Posterior cingulate gyrus (tissue), 11 donors: ENCODE measurements at regions not wholly inside any gene's neighbourhood (a gene's known extent, or its start where the extent isn't known, plus 50 kb on each side); places are given as distances from the start of the nearest gene placed in this dataset.
"Not testable (repeated sequence)": the region's sequence is repeated elsewhere in the genome, so short reads cannot be mapped to it uniquely, and the experiment has no call there.

ENCODE experiments used
- DNase-seq, 10 donors: peaks; one replicate each; pipeline versions ENCODE4 v3.0.0 to v3.0.0-alpha.2; 2020 to 2021; ENCODE audit warnings: mixed read lengths in 3 of 10
- intact Hi-C: fragments of 100-400 bp; cut with DNase I; formaldehyde crosslinking; loops from one replicate; pipeline ENCODE4 v1.15.1; 2023

DNA sequence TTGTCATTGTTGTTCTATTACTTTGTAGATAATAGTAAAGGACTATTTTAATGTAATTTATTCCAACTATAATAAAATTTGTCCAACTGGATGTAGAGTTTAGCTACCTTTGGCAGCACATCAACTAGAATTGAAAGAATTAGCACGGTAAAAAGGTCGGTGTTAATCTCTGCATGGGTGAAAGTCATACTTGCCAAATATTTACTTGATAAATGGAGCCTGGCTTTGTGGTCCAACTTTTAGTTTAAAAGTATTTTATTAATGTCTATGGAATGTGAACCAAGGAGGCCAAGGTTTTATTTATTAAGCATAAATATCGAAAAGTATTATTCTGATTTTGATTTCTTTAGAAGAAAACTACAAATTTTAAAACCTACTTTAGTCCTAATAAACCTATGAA, 1389.0 kb downstream of the PCDH9 start:
- no peak for DNase-seq
- intact Hi-C loops, result no loop called here

DNA sequence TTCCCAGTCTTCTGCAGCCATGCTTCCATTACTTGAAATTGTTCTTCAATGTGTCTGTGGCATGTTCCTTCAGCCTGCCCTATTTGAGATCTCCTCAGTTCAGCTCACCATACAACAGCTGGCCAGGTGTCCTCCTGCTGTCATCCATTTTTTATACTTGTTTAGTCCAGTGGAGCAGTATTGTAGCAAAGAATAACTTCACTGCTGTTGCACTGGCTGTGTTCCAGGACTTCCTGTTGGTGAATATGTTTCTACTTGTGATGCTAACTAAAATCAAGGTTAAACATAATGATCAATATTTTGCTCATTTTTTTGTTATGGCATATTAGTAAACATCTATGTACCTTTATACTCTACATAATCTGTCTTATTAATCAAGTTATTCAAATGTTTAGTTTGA, 1394.1 kb downstream of the PCDH9 start:
- DNase-seq, result no peak
- intact Hi-C loops, result no loop called here

DNA sequence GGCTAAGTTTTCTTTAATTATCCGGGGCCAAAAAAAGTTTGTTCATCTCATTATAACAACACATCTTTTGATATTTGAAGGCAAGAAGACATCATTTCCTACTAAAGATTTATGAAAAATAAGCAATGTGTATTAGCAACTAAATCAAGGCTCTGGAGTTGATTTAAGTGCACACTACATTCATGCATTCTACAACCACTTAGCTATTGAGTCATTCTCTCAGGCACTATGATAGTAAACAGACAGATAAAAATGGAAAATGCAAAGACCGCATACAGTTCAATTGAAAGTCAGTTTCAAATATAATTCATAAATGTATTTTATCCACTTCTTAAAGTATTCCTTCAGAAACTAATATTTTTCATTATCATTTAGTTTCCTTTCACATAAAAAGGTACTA, 1395.2 kb downstream of the PCDH9 start:
- no peak for DNase-seq
- intact Hi-C loops, result no loop called here

DNA sequence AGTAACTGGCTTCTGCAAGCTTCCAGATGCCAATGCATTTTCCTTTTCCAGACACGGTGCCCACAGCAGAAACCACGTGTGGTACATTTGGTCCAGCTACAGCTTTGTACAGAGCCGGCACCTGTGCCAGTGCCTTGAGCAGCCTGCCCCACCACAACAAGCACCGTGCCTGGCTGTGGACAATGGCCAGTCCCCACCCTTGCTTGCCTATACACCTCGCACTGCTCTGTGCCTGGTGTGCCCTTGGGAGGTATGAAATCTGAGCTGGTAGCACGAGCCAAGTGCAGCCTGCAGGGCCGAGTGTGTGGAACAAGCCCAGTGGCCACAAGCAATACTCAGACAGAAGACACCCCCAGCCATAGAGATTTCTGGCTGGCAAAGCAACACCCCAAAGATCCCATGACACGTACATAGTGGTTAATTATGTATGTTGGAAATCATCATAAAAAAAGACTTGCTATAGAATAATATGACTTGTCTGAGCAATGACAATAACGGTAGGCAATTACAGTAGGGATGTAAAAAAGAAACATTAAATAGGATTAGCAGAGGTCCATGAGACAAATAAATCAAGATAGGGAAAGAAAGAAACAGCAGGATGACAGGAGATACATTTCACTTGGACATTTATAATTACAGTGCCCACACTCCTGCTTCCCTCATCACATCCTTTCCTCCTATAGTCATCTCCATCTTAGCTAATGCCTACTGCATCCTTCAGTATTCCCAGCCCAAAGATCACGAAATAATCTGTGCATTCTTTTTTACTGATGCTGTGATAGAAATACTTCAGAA, 1399.5 kb downstream of the PCDH9 start:
- DNase-seq, result peak in 3 of 10 donors; percentile 52 to 73 (median 59)
- intact Hi-C loops, result no loop called here

DNA sequence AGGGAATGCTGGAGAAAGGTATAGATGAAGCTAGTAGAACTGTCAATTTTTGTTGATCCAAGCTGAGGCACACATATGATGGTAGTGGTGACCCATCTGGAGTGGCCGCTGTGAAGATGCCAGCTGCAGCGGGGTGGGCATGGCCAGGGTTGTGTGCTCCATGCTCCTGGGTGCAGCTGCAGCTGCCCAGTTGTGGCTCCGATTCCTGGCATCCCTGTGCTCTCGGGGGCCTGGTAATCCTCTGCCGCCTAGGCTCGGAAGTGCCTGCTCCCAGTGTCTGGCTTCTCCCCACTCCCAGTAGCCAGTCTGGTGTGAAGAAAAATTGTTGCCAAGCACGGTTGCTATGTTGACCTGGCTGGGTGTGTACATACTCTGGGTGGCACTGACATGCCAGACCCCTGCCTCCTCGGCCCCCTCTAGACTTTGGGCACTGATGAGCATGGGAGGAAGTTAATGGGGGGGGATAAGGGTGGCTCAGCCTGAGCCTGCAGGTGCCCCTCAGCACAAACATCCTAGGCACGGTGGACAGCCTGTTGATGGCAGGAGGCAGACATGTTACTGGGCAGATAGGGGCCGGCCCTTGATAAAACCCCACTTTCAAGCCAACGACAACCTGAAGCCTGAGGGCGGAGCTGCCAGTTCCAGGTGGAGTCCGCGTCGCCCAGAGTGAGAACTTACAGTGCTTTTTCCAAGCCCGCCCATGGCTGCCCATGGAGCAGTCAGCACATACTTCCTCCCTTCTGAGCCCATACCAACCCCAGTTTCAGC, 1400.7 kb downstream of the PCDH9 start:
- DNase-seq, result peak in 2 of 10 donors; percentile 56 to 80
- intact Hi-C loops, result no loop called here

DNA sequence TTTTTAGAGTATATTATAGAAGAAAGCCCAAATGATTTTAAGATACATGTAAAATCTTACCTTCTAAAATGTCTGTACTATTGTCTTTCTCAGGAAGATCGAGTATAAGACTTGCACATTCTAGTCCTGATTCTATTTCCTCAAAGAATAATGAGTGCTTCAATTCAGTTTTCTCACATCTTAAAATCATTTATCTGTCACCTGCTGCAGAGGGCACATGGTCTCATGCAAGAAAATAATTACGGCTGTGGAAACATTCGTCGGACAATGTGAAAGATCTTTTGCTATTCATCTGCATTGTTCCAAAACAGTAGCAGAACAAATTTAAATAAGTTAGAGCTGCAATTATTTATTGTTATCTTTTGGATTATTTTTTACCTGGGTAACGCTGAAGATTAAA, 1403.5 kb downstream of the PCDH9 start:
- intact Hi-C loops, result no loop called here
- no peak for DNase-seq

DNA sequence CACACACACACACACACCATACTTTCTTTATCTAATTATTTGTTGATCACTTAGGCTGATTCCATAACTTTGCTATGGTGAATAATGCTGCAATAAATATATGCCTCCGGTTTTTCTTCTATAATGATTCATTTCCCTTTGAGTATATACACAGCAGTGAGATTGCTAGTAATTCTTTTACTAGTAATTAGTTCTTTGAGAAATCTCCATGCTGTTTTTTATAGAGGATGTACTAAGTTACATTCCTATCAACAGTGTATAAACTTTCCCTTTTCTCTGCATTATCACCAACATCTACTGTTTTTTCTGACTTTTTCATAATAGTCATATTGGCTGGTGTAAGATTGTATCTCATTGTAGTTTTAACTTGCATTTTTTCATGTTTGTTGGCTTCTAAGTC, 1405.1 kb downstream of the PCDH9 start:
- intact Hi-C loops, result no loop called here

DNA sequence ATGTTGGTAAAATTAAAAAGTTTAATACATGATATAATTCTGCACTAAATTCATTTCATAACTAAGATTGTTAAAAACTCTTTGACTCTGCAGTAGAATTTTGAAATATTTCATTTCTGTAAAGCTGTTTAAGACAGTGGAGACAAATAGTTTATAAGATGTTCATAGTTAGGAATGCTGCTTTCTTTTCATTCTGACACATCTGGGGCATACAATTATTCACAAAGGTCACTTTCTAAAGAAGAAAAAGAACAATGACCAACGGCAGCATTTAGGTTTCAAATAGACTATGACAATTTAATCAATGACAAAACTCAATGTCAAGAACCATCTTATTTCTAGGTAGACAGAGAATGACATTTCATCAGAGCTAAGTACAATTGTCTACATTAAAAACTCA, 1422.1 kb downstream of the PCDH9 start:
- DNase-seq, result no peak
- intact Hi-C loops, result no loop called here

More for the DNA sequence above, 1405.1 kb downstream of the PCDH9 start:
- DNase-seq, result no peak

DNA sequence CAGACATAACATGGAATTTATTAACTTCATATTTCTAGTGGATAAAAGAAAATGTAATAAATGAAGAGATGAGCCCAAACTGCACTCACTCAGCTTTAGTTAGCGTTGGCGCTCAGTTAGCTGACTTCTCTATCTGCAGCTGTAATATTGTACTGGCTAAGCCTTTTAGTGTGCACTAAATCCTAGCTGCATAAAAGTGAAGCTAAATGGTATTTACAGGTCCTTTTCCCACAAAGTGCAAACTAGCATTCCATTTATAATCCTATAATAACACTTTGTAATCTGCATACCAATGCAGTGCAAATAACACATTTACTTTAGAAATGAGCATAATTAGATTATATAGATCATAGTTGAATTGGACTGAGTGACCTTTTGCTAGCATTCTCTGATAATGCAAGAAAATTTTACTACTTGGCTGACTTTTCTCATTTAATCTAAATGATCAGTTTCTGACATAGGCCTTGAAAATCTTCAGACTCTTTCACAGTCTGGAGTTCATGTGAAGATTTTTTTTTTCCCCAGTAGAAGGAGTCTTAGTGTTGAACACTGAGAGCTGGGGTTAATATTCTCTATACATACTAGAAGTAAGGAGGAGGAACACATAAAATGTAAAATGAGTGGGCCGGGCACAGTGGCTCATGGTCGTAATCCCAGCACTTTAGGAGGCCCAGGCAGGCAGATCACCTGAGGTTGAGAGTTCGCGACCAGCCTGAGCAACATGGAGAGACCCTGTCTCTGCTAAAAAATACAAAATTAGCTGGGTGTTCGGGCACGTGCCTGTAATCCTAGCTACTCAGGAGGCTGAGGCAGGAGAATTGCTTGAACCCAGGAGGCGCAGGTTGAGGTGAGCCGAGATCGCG, 1426.4 kb downstream of the PCDH9 start:
- peak in 1 of 10 donors; percentile 47 for DNase-seq
- intact Hi-C loops, result no loop called here

DNA sequence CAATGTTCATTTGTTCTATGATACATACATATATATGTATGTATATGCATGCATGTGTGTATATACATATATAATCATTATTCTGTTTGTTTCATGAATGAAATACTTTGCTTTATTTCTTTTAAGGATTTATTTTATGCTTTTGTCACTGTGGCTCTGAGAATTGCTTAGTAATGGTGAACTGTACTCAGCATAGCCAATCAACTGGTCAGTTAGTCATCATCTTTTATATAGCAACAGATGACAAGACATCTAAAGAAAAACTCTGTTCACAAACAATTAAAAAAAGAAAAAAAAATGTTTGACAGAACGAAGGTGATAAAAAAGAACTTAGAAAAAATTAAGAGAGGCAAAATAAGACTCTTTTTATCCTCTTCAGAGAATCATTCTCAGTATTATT, 1440.3 kb downstream of the PCDH9 start:
- DNase-seq, result no peak
- intact Hi-C loops, result no loop called here

DNA sequence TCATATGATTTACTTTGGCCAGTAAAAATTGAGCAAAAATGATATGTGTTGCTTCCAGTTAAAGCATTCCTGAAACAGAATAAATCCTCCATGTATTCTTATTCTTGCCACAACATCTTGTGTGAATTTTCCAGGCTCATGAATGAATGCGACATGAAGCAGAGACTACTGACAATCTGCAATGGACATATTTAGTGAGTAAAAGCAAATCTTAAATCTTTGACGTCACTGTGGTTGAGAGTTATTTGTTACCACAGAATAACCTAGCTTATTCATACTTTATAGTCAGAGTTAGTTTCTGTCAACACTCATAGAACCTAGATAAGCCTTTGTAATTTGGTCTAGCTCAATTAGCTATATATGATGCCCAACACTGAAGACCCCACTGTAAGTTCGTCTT, 1443.1 kb downstream of the PCDH9 start:
- intact Hi-C loops, result no loop called here
- DNase-seq, result no peak

DNA sequence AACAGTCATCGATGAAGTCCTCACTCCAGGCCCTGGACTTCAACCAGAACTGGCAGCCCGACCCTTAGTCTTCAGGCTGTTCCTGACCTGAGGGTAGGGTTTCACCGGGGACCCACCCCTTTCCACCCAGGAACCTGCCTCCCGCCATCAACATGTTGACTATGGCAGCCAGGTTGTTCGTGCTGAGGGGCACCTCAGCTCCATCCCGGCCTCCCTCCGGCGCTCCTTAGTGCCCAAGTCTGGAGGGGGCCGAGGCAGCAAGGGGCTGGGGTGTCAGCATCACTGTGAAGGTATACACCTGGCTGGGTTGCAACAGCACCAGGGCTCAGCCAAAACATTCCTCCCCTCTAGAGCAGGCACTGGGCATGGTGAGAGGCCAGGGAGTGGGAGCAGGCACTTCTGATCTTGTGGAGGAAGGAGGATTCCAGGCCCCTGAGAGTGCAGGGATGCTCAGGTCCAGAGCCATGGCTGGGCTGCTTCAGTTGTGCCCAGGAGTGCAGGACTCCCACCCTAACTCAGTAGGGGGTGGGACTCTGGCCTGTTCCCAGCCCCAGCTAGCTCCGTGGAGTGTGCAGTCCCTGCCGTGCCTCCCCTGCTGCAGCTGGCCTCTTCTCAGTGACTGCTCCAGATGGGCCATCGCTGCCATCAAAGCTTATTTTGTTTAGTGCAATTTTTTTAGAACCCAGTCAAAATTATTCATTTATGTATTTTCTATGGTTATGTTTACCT, 1445.9 kb downstream of the PCDH9 start:
- peak in 3 of 10 donors; percentile 39 to 66 (median 62) for DNase-seq
- intact Hi-C loops, result no loop called here

DNA sequence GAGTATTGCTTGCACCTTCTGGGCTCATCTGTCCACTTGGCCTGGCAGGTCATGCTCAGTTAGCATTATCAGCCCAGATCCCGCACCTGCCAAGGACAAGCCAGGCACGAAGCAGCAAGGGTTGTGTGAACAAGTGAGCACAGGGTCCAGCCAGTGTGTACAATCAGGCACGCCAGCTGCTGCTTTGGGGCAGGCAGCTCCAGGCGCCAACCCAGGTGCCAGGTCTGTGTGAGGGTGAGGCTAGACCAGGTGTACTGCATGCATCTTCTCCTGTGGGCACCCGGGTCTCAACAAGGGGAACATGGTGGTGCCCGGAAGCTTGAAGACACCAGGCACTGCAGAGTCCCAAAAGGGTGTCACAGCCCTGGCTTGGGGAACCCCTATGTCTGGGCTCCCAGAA, 1446.8 kb downstream of the PCDH9 start:
- DNase-seq, result peak in 2 of 10 donors; percentile 44 to 57
- intact Hi-C loops, result no loop called here

DNA sequence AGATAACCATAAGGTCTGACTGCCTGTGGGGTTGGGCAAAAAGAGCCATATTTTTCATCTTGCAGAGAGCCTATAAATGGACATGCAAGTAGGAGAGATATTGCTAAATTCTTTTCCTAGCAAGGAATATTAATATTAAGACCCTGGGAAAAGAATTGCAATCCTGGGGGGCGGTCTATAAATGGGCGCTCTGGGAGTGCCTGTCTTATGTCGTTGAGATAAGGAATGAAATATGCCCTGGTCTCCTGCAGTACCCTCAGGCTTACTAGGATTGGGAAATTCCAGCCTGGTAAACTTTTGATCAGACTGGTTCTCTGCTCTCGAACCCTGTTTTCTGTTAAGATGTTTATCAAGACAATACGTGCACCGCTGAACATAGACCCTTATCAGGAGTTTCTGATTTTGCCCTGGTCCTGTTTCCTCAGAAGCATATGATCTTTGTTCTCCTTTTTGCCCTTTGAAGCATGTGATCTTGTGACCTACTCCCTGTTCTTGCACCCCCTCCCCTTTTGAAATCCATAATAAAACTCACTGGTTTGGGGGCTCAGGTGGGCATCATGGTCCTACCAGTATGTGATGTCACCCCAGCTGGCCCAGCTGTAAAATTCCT, 1458.3 kb downstream of the PCDH9 start:
- DNase-seq, intact Hi-C loops: not testable (repeated sequence)

DNA sequence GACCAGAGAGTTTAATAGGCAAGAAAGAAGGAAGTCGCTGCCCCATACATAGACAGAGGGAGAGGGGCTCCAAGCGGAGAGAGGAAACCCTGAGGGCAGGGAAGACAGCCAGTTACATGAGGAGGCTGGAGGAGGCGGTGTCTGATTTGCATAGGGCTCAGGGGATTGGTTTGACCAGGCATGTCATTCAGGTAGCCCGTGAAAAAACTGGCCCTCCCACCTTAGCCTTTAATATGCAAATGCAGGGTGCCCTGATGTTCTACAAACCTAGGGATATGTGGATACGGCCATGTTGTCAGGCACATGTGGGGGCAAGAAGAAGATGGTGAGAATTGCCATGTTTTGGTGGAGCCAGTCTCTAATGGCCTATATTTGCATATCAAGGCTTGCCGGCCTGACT, 1461.6 kb downstream of the PCDH9 start:
- DNase-seq, result no peak
- intact Hi-C loops, result no loop called here

DNA sequence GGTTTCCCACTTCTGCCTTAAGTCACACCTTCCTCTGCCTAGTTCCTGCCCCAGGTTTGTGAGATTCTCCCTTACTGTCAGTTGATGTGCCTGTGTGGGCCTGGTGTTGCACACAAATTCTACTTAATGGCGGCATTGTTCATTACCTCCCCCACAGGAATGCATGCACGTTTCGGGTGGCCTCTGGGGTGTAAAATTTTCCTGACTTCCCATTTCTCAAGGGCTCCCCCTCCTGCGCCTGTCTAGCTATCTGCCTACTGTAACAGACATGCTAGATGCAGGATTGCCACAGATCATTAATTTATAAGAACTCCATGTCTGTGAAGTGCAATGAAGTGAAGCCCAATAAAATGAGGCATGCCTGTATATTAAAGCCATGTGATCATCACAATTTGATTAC, 1466.3 kb downstream of the PCDH9 start:
- intact Hi-C loops, result no loop called here
- DNase-seq, result no peak

DNA sequence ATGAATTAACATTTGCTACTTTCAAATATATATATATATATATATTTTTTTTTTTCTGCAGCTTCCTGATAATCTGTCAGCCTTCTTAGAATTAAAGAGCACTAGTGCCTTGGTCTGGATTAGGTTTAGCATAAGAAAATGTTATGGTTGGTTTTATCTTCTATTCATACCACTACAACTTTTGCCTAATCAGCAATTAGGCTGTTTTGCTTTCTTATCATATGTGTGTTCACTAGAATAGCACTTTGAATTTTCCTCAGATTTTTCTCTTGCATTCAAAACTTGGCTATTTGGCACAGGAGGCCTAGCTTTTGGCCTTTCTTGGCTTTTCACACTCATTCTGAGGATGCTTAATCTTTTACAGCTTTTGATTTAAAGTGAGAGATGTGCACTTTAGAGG, 1468.1 kb downstream of the PCDH9 start:
- no peak for DNase-seq
- intact Hi-C loops, result no loop called here

DNA sequence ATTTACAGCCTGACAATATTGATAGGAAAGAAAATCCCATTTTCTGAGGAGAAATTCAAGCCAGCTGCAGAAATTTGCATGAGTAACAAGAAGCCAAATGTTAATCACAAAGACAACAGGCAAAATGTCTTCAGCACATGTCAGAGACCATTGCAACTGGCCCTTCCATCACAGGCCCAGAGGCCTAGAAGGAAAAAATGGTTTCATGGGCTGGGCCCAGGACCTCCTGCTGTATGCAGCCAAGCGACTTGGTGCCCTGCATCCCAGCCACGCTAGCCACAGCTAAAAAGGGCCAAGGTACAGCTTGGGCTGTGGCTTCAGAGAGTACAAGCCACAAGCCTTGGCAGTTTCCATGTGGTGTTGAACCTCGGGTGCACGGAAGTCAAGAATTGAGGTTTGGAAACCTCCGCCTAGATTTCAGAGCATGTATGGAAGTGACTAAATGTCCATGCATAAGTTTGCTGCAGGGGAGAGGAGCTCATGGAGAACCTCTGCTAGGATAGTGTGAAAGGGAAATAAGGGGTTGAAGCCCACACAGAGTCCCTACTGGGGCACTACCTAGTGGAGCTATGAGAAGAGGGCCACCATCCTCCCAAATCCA, 1474.0 kb downstream of the PCDH9 start:
- peak in 1 of 10 donors; percentile 17 for DNase-seq
- intact Hi-C loops, result no loop called here

DNA sequence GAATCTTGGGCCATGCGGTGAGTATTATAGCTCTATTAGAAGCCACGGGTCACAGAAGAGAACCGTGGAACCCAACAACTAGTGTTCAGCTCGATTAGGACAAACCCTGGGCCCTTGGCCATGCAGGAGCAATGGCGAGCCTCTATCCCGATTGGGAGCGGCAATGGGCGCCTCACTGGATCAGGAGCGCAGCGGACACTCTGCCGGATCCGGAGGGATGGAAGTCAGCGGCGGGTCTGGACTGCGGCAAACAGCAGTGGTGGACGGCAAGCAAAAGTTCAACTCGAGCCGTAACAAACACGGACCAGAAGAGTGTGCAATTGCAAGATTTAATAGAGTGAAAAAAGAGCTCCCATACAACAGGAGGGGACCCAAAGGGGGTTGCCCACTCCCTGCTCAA, 1481.9 kb downstream of the PCDH9 start:
- DNase-seq, result peak in 2 of 10 donors; percentile 41 to 57
- intact Hi-C loops, result no loop called here
